Skeletal muscle tissue (tissue), 3 donors: ENCODE measurements at regions not wholly inside any gene's neighbourhood (a gene's known extent, or its start where the extent isn't known, plus 50 kb on each side); places are given as distances from the start of the nearest gene placed in this dataset.

Experiments
- H3K27ac ChIP-seq: one replicate; pipeline ENCODE4 v1.7.0; 2013; ENCODE audit warnings: mild to moderate bottlenecking, low read depth, low read length, inconsistent platforms
- H3K27me3 ChIP-seq, 3 donors: one replicate each; pipeline ENCODE4 v1.7.0; 2013; ENCODE audit warnings: low read length in 3 of 3; ENCODE audit not compliant: control insufficient read depth in 3 of 3, insufficient read depth in 3 of 3
- H3K36me3 ChIP-seq, 3 donors: one replicate each; pipeline ENCODE4 v1.7.0; 2013; ENCODE audit warnings: low read length in 3 of 3; ENCODE audit not compliant: control insufficient read depth in 3 of 3, insufficient read depth in 3 of 3
- H3K4me1 ChIP-seq, 3 donors: one replicate each; pipeline ENCODE4 v1.7.0; 2013; ENCODE audit warnings: low read length in 3 of 3, mild to moderate bottlenecking in 3 of 3; ENCODE audit not compliant: control insufficient read depth in 3 of 3, insufficient read depth in 3 of 3
- H3K4me3 ChIP-seq, 3 donors: one replicate each; pipeline ENCODE4 v1.7.0; 2013; ENCODE audit warnings: low read length in 3 of 3
- H3K9ac ChIP-seq, 3 donors: one replicate each; pipeline ENCODE4 v1.7.0; 2013; ENCODE audit warnings: low read length in 3 of 3, mild to moderate bottlenecking in 3 of 3, moderate library complexity in 2 of 3, low read depth in 1 of 3
- H3K9me3 ChIP-seq, 3 donors: one replicate each; pipeline ENCODE4 v1.7.0; 2013; ENCODE audit warnings: low read length in 3 of 3; ENCODE audit not compliant: control insufficient read depth in 3 of 3
- donor health status: Osteomylitis.

GRCh38 chr4:35972814-35973213, 271.5 kb downstream of the ARAP2 start:
- Histone ChIP-seq H3K36me3 (no peaks in the 10 kb centered on the region), H3K27me3 (no peaks in the 10 kb centered on the region), H3K27ac (no peak overlapping the region), H3K9ac (no peak overlapping the region), H3K9me3 (no peaks in the 10 kb centered on the region), H3K4me1 (no peaks in the 10 kb centered on the region), H3K4me3 (no peak overlapping the region)

GRCh38 chr4:35975617-35976355, 268.5 kb downstream of the ARAP2 start:
- no peaks in the 10 kb centered on the region for H3K27me3 ChIP-seq
- no peak overlapping the region for H3K9ac ChIP-seq

GRCh38 chr4:35978551-35978950, 265.8 kb downstream of the ARAP2 start:
- no peaks in the 10 kb centered on the region for H3K27me3 ChIP-seq
- H3K36me3 ChIP-seq = no peaks in the 10 kb centered on the region
- no peak overlapping the region for H3K4me3 ChIP-seq
- no peaks in the 10 kb centered on the region for H3K4me1 ChIP-seq
- no peaks in the 10 kb centered on the region for H3K9me3 ChIP-seq
- no peak overlapping the region for H3K9ac ChIP-seq
- no peak overlapping the region for H3K27ac ChIP-seq

More at GRCh38 chr4:35975617-35976355, 268.5 kb downstream of the ARAP2 start:
- Histone ChIP-seq H3K9me3 (no peaks in the 10 kb centered on the region), H3K36me3 (no peaks in the 10 kb centered on the region), H3K4me1 (no peaks in the 10 kb centered on the region), H3K4me3 (no peak overlapping the region), H3K27ac (no peak overlapping the region)

- Histone ChIP-seq H3K4me3 (no peak overlapping the region), H3K9me3 (no peaks in the 10 kb centered on the region), H3K27ac (no peak overlapping the region), H3K27me3 (no peaks in the 10 kb centered on the region), H3K9ac (no peak overlapping the region), H3K4me1 (no peaks in the 10 kb centered on the region), H3K36me3 (no peaks in the 10 kb centered on the region)
Observed at GRCh38 chr4:35982318-35982717, 262.0 kb downstream of the ARAP2 start.

- Histone ChIP-seq H3K9ac (no peak overlapping the region), H3K27me3 (no peaks in the 10 kb centered on the region), H3K36me3 (no peaks in the 10 kb centered on the region), H3K4me1 (no peaks in the 10 kb centered on the region), H3K9me3 (no peaks in the 10 kb centered on the region), H3K27ac (no peak overlapping the region), H3K4me3 (no peak overlapping the region)
Observed at GRCh38 chr4:35986537-35986936, 257.8 kb downstream of the ARAP2 start.

GRCh38 chr4:35993606-35994005, 250.7 kb downstream of the ARAP2 start:
- Histone ChIP-seq H3K4me3 (no peak overlapping the region), H3K9ac (no peak overlapping the region), H3K36me3 (no peaks in the 10 kb centered on the region), H3K27ac (no peak overlapping the region), H3K4me1 (no peaks in the 10 kb centered on the region), H3K27me3 (no peaks in the 10 kb centered on the region), H3K9me3 (no peaks in the 10 kb centered on the region)

GRCh38 chr4:36000941-36001557, 243.3 kb downstream of the ARAP2 start:
- H3K4me1 ChIP-seq = no peaks in the 10 kb centered on the region
- H3K36me3 ChIP-seq = no peaks in the 10 kb centered on the region
- peaks cover 0 to 2% (median 0%) of the 10 kb centered on the region in 3 donors for H3K9me3 ChIP-seq
- no peaks in the 10 kb centered on the region for H3K27me3 ChIP-seq
- no peak overlapping the region for H3K27ac ChIP-seq
- H3K4me3 ChIP-seq = no peak overlapping the region
- no peak overlapping the region for H3K9ac ChIP-seq

GRCh38 chr4:36003051-36003450, 241.3 kb downstream of the ARAP2 start:
- Histone ChIP-seq H3K27ac (no peak overlapping the region), H3K9me3 (peaks cover 0 to 2% (median 0%) of the 10 kb centered on the region in 3 donors), H3K9ac (no peak overlapping the region), H3K4me3 (no peak overlapping the region), H3K36me3 (no peaks in the 10 kb centered on the region), H3K4me1 (no peaks in the 10 kb centered on the region), H3K27me3 (no peaks in the 10 kb centered on the region)

GRCh38 chr4:36004204-36004851, 240.0 kb downstream of the ARAP2 start:
- H3K27me3 ChIP-seq = no peaks in the 10 kb centered on the region
- no peak overlapping the region for H3K27ac ChIP-seq
- no peaks in the 10 kb centered on the region for H3K36me3 ChIP-seq
- peaks cover 0 to 2% (median 0%) of the 10 kb centered on the region in 3 donors for H3K9me3 ChIP-seq
- no peaks in the 10 kb centered on the region for H3K4me1 ChIP-seq
- no peak overlapping the region for H3K9ac ChIP-seq
- H3K4me3 ChIP-seq = no peak overlapping the region

GRCh38 chr4:36006226-36006625, 238.1 kb downstream of the ARAP2 start:
- Histone ChIP-seq H3K36me3 (no peaks in the 10 kb centered on the region), H3K27ac (no peak overlapping the region), H3K4me1 (no peaks in the 10 kb centered on the region), H3K27me3 (no peaks in the 10 kb centered on the region), H3K9me3 (peaks cover 0 to under 1% (median 0%) of the 10 kb centered on the region in 3 donors), H3K4me3 (no peak overlapping the region), H3K9ac (no peak overlapping the region)
